Mesenchymal stem cell (in vitro differentiated cells and primary cell): ENCODE measurements at regions not wholly inside any gene's neighbourhood (a gene's known extent, or its start where the extent isn't known, plus 50 kb on each side); places are given as distances from the start of the nearest gene placed in this dataset.
A peak's percentile ranks its signal among the peaks of the same experiment; 100 is the strongest.

Experiments
- DNase-seq: peaks from one replicate; pipeline ENCODE4 v3.0.0-alpha.2; 2013
- H2AFZ ChIP-seq: one replicate; pipeline ENCODE4 v1.6.1; 2013; ENCODE audit warnings: low read depth, mild to moderate bottlenecking, control low read depth, inconsistent platforms, low read length, moderate library complexity
- H2AK5ac ChIP-seq: 2 replicates; pipeline ENCODE4 v1.6.1; 2013; ENCODE audit warnings: low read length, moderate library complexity, mild to moderate bottlenecking, inconsistent platforms; ENCODE audit not compliant: severe bottlenecking
- H2BK120ac ChIP-seq: one replicate; pipeline ENCODE4 v1.6.1; 2013; ENCODE audit warnings: low read depth, mild to moderate bottlenecking, inconsistent platforms, low read length, moderate library complexity
- H2BK12ac ChIP-seq, 2 experiments: one replicate each; pipeline ENCODE4 v1.6.1; 2013; ENCODE audit warnings: inconsistent platforms in 2 of 2, low read length in 2 of 2, mild to moderate bottlenecking in 2 of 2, moderate library complexity in 2 of 2, control low read depth in 1 of 2
- H2BK15ac ChIP-seq: one replicate; pipeline ENCODE4 v1.6.1; 2013; ENCODE audit warnings: mild to moderate bottlenecking, low read depth, inconsistent platforms; ENCODE audit not compliant: poor library complexity, severe bottlenecking
- H2BK5ac ChIP-seq: 2 replicates; pipeline ENCODE4 v1.6.1; 2013; ENCODE audit warnings: low read depth, mild to moderate bottlenecking, low read length, control low read depth, inconsistent platforms; ENCODE audit not compliant: poor library complexity, severe bottlenecking
- H3K14ac ChIP-seq, 2 experiments: one replicate each; pipeline ENCODE4 v1.6.1; 2013; ENCODE audit warnings: inconsistent platforms in 2 of 2, low read length in 2 of 2, control low read depth in 1 of 2, mild to moderate bottlenecking in 1 of 2, moderate library complexity in 1 of 2
- H3K18ac ChIP-seq, 2 experiments: one replicate each; pipeline ENCODE4 v1.6.1; 2013; ENCODE audit warnings: inconsistent platforms in 2 of 2, low read length in 2 of 2, control low read depth in 1 of 2, low read depth in 1 of 2, mild to moderate bottlenecking in 1 of 2
- H3K23ac ChIP-seq, 2 experiments: one replicate each; pipeline ENCODE4 v1.6.1; 2013; ENCODE audit warnings: inconsistent platforms in 2 of 2, low read length in 2 of 2, mild to moderate bottlenecking in 2 of 2, moderate library complexity in 2 of 2, control low read depth in 1 of 2
- H3K27ac ChIP-seq: 2 replicates; pipeline ENCODE4 v1.5.1; 2013; ENCODE audit warnings: mild to moderate bottlenecking, moderate library complexity, low read length, control low read depth, inconsistent platforms; ENCODE audit not compliant: poor library complexity, severe bottlenecking
- H3K27me3 ChIP-seq, 2 experiments: 2 replicates each; pipeline versions ENCODE4 v1.6.1 to v1.7.0; 2013; ENCODE audit warnings: low read length in 2 of 2, mild to moderate bottlenecking in 2 of 2, moderate library complexity in 2 of 2, control low read depth in 1 of 2, inconsistent platforms in 1 of 2; ENCODE audit not compliant: control insufficient read depth in 1 of 2, insufficient read depth in 1 of 2
- H3K36me3 ChIP-seq, 2 experiments: 2 replicates each; pipeline versions ENCODE4 v1.6.1 to v1.7.0; 2013; ENCODE audit warnings: low read length in 2 of 2, control low read depth in 1 of 2, inconsistent platforms in 1 of 2, low read depth in 1 of 2, mild to moderate bottlenecking in 1 of 2; ENCODE audit not compliant: insufficient read depth in 2 of 2, control insufficient read depth in 1 of 2
- H3K4ac ChIP-seq, 2 experiments: one replicate each; pipeline ENCODE4 v1.6.1; 2013; ENCODE audit warnings: inconsistent platforms in 2 of 2, low read length in 2 of 2, mild to moderate bottlenecking in 2 of 2, moderate library complexity in 2 of 2, control low read depth in 1 of 2, low read depth in 1 of 2
- H3K4me1 ChIP-seq: 2 replicates; pipeline ENCODE4 v1.6.1; 2013; ENCODE audit warnings: low read depth, low read length, control low read depth; ENCODE audit not compliant: control insufficient read depth, insufficient read depth
- H3K4me2 ChIP-seq: 2 replicates; pipeline ENCODE4 v1.6.1; 2013; ENCODE audit warnings: low read length, mild to moderate bottlenecking, inconsistent platforms; ENCODE audit not compliant: poor library complexity, severe bottlenecking
- H3K4me3 ChIP-seq, 2 experiments: 2 replicates each; pipeline versions ENCODE4 v1.5.1 to v1.7.0; 2013; ENCODE audit warnings: low read length in 2 of 2, mild to moderate bottlenecking in 2 of 2, control low read depth in 1 of 2, low read depth in 1 of 2; ENCODE audit not compliant: insufficient read depth in 1 of 2
- H3K79me1 ChIP-seq: replicated peaks from 2 replicates; pipeline ENCODE4 v1.6.1; 2013; ENCODE audit warnings: mild to moderate bottlenecking, control low read depth, low read length, inconsistent platforms; ENCODE audit not compliant: poor library complexity, severe bottlenecking
- H3K9ac ChIP-seq: 2 replicates; pipeline ENCODE4 v1.7.0; 2013; ENCODE audit warnings: mild to moderate bottlenecking, low read length, moderate library complexity
- H3K9me3 ChIP-seq: 2 replicates; pipeline ENCODE4 v1.7.0; 2013; ENCODE audit warnings: mild to moderate bottlenecking, low read length; ENCODE audit not compliant: control insufficient read depth
- H4K8ac ChIP-seq: one replicate; pipeline ENCODE4 v1.6.1; 2013; ENCODE audit warnings: inconsistent platforms, mild to moderate bottlenecking, low read length, moderate library complexity
- H4K91ac ChIP-seq: one replicate; pipeline ENCODE4 v1.6.1; 2013; ENCODE audit warnings: mild to moderate bottlenecking, low read length, inconsistent platforms
- WGBS: methylation state at CpG from one replicate; pipeline ENCODE4 v1.1.7; 2013; ENCODE audit warnings: mixed read lengths; 5-methylcytosine and 5-hydroxymethylcytosine counted together

DNA sequence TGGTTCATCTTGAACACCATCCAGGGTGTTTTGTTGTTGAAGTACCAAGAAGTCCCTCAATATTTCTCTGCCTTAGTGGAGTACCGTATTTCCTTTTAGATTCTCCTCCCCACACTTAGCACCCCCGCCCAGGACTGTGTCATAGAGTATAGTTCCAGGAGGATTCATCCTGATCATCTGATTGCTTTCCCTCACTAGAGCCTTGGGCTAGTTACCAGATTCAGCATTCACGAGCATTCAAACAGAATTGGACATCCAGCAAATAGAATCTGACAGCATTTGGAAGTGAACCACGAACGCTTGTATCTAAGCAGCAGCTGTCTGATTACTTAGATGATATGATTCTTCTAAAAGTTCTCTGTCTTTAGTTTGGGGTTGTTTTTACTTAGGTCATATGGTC lies 248.1 kb upstream of the TAS2R1 start:
- Histone ChIP-seq H4K8ac (no peak overlapping the region), H2BK12ac (no peak overlapping the region), H3K4me2 (no peak overlapping the region), H3K14ac (no peak overlapping the region), H3K27me3 (peaks cover 0 to 9% of the 10 kb centered on the region in 2 experiments), H3K27ac (no peak overlapping the region), H3K23ac (no peak overlapping the region), H3K9me3 (peaks cover 5% of the 10 kb centered on the region), H2BK120ac (no peak overlapping the region), H2AK5ac (no peak overlapping the region), H3K4ac (no peak overlapping the region), H3K18ac (no peak overlapping the region), H3K9ac (peak overlapping the region; percentile 55), H2BK15ac (no peak overlapping the region), H3K4me3 (no peak overlapping the region), H3K79me1 (no peaks in the 10 kb centered on the region), H2AFZ (no peak overlapping the region), H3K36me3 (no peaks in the 10 kb centered on the region), H3K4me1 (no peaks in the 10 kb centered on the region), H4K91ac (no peak overlapping the region), H2BK5ac (no peak overlapping the region)
- 90% methylated on average over 5 of the region's 5 CpGs for WGBS
- no peak for DNase-seq

DNA sequence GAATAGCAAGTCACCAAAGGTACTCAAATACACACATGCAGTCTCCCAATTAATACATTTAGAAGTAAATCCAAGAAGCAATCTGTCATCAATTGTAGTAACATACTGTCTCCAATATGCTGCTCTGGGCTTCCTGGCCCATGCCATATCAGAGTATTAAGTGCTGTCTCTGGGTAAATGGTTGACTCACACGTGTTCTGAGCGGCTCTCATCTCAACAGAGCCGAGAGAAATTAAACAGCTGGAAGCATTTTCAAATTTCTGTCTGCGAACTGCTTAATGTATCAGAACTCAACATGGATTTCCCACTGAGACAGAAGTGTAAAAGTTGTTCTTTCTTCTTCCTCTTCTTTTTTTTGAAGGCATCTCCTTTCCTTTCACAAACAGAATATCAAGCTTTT lies 247.3 kb upstream of the TAS2R1 start:
- Histone ChIP-seq H4K8ac (no peak overlapping the region), H3K27me3 (peaks cover 0 to 9% of the 10 kb centered on the region in 2 experiments), H3K4me1 (no peaks in the 10 kb centered on the region), H3K9me3 (peaks cover 5% of the 10 kb centered on the region), H3K4me3 (no peak overlapping the region), H3K23ac (no peak overlapping the region), H2BK5ac (no peak overlapping the region), H4K91ac (no peak overlapping the region), H3K27ac (no peak overlapping the region), H2AK5ac (no peak overlapping the region), H3K36me3 (no peaks in the 10 kb centered on the region), H3K14ac (no peak overlapping the region), H2BK120ac (no peak overlapping the region), H3K4ac (no peak overlapping the region), H3K18ac (no peak overlapping the region), H2AFZ (no peak overlapping the region), H3K4me2 (no peak overlapping the region), H2BK12ac (no peak overlapping the region), H3K79me1 (no peaks in the 10 kb centered on the region), H2BK15ac (no peak overlapping the region), H3K9ac (peak overlapping the region; percentile 55)
- no peak for DNase-seq
- 81% methylated on average over 4 of the region's 4 CpGs for WGBS

DNA sequence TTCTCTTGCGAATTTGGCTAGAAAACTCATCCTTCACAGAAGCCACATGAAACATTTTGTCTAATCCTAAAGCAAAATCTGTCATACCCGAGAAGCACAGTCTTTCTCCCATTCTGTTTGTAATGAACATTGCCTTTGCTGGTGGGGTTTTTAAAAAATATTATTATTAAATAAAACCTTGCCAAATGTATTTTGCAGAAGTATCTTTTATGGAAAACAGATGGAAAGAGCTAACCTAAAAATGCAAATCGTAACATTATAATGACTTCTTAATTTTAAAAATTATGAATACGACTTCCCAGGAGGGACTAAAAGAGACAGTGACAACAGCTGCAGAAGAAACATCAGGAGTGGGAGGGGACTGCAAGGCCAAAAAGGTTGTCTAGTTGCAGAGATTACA lies 246.3 kb upstream of the TAS2R1 start:
- H3K27me3 ChIP-seq: peaks cover 0 to 9% of the 10 kb centered on the region in 2 experiments
- H3K4ac ChIP-seq: no peak overlapping the region
- H2BK5ac ChIP-seq: no peak overlapping the region
- no peak overlapping the region for H3K14ac ChIP-seq
- H2BK120ac ChIP-seq: no peak overlapping the region
- no peak overlapping the region for H4K8ac ChIP-seq
- no peak overlapping the region for H3K9ac ChIP-seq
- H3K4me2 ChIP-seq: no peak overlapping the region
- no peak overlapping the region for H3K27ac ChIP-seq
- no peak overlapping the region for H2BK12ac ChIP-seq
- no peaks in the 10 kb centered on the region for H3K36me3 ChIP-seq
- no peak overlapping the region for H3K23ac ChIP-seq
- 91% methylated on average over 2 of the region's 4 CpGs for WGBS
- H2AK5ac ChIP-seq: no peak overlapping the region
- no peaks in the 10 kb centered on the region for H3K79me1 ChIP-seq
- no peak overlapping the region for H4K91ac ChIP-seq
- peaks cover 4% of the 10 kb centered on the region for H3K9me3 ChIP-seq
- no peak for DNase-seq
- no peaks in the 10 kb centered on the region for H3K4me1 ChIP-seq
- H2BK15ac ChIP-seq: no peak overlapping the region
- H3K4me3 ChIP-seq: no peak overlapping the region
- H2AFZ ChIP-seq: no peak overlapping the region
- no peak overlapping the region for H3K18ac ChIP-seq

DNA sequence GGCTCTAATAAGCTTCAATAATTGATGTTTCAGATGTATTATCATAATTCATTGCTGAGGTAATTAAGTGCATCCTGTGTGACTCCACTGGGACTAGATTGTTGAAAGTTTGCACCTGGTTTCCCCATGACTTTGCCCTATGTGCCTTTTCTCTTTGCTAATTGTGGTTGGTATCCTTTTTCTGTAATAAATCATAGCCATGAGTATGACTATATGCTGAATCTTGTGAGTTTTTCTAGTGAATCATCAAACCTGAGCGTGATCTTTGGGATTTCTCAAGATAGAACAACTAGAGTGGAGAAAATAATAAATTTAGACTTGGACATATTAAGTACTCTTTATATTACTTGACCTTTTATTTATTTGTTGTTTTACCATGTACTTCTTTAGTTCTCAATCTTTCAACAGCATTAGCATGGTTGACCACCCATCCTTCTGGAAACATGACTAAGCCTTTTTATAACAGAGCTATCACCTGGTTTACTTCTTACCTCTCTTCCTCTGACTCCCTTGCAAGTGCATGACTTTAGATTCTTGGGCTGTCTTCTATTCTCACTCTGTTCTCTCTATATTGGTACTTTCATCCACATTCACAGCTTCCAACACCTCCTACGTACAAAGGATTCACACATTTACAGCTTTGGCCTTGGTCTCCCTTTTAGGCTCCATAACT lies 239.6 kb upstream of the TAS2R1 start:
- WGBS: 67% methylated on average over 1 of the region's 2 CpGs
- Histone ChIP-seq H3K14ac (no peak overlapping the region), H2BK15ac (no peak overlapping the region), H2AK5ac (no peak overlapping the region), H3K79me1 (no peaks in the 10 kb centered on the region), H3K4me1 (no peaks in the 10 kb centered on the region), H4K91ac (no peak overlapping the region), H2BK120ac (no peak overlapping the region), H2BK5ac (no peak overlapping the region), H3K23ac (no peak overlapping the region), H4K8ac (no peak overlapping the region), H3K36me3 (no peaks in the 10 kb centered on the region), H2AFZ (no peak overlapping the region), H3K18ac (no peak overlapping the region), H3K4me2 (no peak overlapping the region), H2BK12ac (no peak overlapping the region), H3K9me3 (peaks cover 33% of the 10 kb centered on the region), H3K4me3 (no peak overlapping the region), H3K4ac (no peak overlapping the region), H3K9ac (no peak overlapping the region), H3K27ac (no peak overlapping the region), H3K27me3 (no peaks in the 10 kb centered on the region)
- DNase-seq: peak; percentile 6
